ENCODE measurements at regions not wholly inside any gene's neighbourhood (a gene's known extent, or its start where the extent isn't known, plus 50 kb on each side); places are given as distances from the start of the nearest gene placed in this dataset.

DNA sequence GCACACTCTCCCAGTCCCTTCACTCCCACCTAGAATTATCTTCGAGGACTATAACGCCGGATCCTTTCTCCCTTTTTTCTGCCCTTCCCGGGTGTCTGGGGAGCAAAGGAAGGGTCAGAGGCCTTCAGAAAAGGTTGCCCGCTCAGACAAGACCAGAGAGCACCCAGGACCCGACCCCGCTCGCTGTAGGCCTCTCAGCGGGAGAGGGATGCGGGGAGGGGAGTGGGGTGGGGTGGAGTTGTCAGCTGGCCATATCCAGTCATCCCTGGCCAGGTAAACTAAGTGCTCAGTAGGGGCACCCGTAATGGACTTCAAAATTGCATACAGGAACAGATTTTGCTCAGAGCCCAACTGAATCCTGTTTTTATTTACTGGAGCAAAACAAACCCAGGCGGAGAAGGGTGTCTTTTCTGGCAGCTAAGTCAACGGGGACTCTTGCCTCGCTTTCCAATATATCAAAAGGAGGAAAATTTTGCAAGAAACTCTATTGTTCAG lies 65.0 kb downstream of the NOL4 start:
- ATAC-seq = no peak
- no peak for DNase-seq (ENCODE audit: missing footprints)
- intact Hi-C loops (cut with DNase I) = no loop called here

DNA sequence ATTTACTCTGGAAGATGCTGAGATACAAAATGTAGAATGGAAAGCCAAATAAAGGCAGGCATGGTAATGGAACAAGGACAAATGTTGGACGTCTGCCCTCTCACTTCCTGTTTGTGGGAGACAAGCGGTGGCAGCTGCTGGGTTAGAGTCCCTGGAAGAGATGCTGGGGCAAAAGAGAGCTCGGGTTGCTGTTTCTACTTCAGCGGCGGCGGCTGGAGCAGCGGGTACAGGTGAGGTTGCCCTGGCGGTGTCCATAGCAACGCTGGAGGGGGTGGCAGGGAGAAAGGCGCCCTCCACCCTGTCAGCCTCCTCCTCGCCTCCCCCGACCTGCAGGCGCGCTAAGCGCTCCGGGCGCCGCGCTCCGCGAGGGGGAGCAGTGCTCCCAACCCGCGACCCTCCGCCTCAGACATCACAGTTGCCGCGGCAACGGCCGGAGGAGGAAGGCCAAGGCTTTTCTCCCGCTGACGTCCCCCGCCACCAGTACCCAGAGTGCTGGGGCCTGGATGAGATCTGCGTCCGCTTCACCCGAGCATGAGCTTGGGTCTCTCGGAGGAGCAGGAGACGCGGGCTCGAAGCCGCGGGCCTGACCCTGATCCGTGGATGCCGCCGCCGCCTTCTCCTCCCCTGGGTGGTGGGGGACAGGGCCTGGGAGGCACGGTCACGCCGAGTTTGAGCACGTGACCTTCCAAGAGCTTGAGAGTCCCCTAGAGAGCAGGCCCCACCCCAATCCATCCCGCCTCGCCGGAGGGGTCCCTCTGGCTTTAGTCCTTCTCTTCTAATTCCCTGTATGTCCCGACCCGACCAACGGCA lies 65.6 kb downstream of the NOL4 start:
- peak; percentile 20 for ATAC-seq
- DNase-seq (ENCODE audit: missing footprints) = peak; percentile 62
- intact Hi-C loops (cut with DNase I) = no loop called here

GRCh38 chr18:34153711-34154110 lies 71.0 kb downstream of the NOL4 start:
- intact Hi-C loops (cut with DNase I) = no loop called here
- no peak for ATAC-seq
- DNase-seq (ENCODE audit: missing footprints) = no peak

DNA sequence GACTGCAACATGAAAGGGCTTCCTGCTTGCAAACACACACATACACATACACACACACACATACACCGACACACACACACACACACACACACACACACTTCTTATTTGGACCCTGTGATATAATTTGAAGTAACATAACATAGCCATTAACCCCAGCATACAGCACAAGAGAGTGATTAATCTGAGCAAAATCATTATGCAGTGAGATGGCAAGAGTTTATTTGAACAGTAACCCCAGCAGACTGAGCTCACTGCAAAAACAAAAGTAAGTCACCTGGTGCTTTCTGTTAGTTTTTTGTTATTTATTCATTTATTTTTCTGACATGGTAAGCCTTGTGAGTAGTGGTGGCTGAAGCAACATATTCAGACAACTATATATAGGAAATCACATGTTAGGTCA lies 93.7 kb downstream of the NOL4 start:
- DNase-seq (ENCODE audit: missing footprints) (no peak), ATAC-seq (no peak)
- intact Hi-C loops (cut with DNase I) = no loop called here

DNA sequence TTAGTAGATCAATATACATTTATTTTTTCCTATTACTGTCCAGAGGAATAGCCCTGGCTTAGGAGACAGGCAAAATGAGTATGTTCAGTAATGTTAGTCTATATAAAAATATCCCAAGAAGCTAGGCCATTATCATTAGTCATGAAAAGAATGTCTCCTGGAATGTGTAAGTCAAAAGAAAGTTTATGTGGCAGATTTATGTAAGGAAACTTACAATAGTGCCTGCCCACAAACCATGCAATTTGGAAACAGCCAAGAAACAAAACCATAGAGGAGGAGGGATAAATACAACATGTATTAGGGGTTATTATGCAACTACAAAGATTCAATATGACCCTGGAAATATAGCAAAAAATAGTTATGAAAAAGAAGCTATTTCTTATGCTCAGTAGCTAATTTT lies 96.3 kb downstream of the NOL4 start:
- intact Hi-C loops (cut with DNase I) = loop anchor here (10.0 kb wide), 1 partner anchor 656 kb away; no protein-coding TSS in a partner anchor
- ATAC-seq = no peak

DNA sequence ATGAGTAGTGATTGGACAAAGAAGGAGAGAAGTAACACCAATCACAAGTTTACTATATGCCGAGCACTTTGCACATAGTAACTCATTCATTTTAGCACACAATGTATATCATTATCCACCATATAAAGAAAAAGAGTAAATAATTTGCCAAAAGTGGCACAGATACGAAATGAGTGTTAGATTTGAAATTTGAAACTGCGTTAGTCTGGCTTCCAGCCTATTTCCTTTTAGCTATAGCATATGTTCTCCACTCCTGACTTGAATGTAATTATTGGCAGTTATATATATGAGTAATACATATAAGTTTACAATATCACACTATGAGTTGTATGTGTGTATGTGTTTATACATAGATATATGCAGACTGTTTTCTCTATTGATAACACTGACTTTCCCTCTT lies 98.6 kb downstream of the NOL4 start:
- intact Hi-C loops (cut with DNase I) = loop anchor here (10.0 kb wide), 1 partner anchor 659 kb away; no protein-coding TSS in a partner anchor

More for the DNA sequence above, 96.3 kb downstream of the NOL4 start:
- DNase-seq (ENCODE audit: missing footprints) = no peak

GRCh38 chr18:34122724-34123334 lies 101.9 kb downstream of the NOL4 start:
- intact Hi-C loops (cut with DNase I) = loop anchor here (5.0 to 10.0 kb wide), 2 partner anchors 199 to 662 kb away; no protein-coding TSS in a partner anchor
- no peak for DNase-seq (ENCODE audit: missing footprints)
- ATAC-seq = no peak

More for the DNA sequence above, 98.6 kb downstream of the NOL4 start:
- ATAC-seq (no peak), DNase-seq (ENCODE audit: missing footprints) (no peak)

- intact Hi-C loops (cut with DNase I) = loop anchor here (5.0 to 10.0 kb wide), 2 partner anchors 201 to 664 kb away; no protein-coding TSS in a partner anchor
- no peak for ATAC-seq
- no peak for DNase-seq (ENCODE audit: missing footprints)
Measured at GRCh38 chr18:34121200-34121721, 103.5 kb downstream of the NOL4 start.

DNA sequence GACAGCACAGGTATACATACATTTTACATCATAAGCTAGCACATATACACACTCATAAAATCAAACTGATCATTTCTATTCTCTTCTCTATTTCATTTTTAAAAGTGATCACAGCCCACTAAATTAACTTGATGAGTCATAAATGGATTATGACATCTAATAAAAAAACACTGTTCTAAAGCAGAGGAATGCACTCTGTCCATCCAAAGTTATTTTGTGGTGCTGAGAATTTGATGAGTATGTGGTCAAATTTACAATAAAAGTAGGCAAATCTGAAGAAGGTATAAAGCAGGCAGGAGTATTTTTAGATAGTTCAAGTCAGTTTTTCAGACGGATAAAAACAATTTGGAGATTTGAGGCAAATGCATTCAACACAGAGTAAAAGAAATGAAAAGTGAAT lies 104.4 kb downstream of the NOL4 start:
- no peak for DNase-seq (ENCODE audit: missing footprints)
- no peak for ATAC-seq
- intact Hi-C loops (cut with DNase I) = loop anchor here (5.0 to 10.0 kb wide), 2 partner anchors 202 to 665 kb away; no protein-coding TSS in a partner anchor

DNA sequence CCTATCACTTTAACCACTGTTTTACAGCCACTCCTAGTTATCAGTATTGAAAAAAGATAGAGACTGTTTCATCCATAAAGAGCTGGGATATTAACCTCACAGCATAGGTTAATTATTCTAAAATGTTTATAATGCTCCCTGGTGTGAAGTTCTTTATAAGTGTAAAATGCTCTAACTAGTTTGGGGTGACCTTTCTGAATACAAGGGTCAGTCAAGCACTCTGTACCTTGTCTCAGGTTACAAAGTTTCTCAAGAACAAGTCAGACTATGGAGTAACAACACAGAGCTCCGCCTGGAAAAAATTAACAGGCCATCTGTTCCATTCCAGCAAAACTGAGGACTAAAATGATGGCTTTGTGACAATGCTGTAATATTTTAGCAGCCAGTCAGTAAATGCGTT lies 107.4 kb downstream of the NOL4 start:
- DNase-seq (ENCODE audit: missing footprints) (no peak), ATAC-seq (no peak)
- intact Hi-C loops (cut with DNase I) = no loop called here

- ATAC-seq (no peak), DNase-seq (ENCODE audit: missing footprints) (no peak)
- intact Hi-C loops (cut with DNase I) = no loop called here
Measured at GRCh38 chr18:34115409-34116081, 109.2 kb downstream of the NOL4 start.

DNA sequence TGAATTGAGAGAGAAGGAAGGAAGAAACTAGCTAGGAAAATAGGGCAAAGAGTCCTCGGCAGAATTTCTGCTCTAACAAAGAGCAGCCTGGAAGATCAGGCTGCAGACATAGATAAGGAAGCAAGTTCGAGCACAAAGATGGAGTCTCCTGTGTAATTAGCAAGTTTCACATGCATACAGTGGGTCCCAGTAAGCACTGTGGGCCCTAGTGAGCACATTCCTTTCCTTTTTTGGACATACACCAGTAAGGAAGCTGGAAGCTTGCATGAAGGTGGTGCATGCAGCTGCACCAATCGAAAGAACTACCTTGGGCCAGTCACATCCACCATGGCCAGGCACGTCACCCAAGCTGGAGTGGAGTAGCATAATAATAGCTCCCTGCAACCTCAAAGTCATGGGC lies 109.7 kb downstream of the NOL4 start:
- intact Hi-C loops (cut with DNase I) = no loop called here
- DNase-seq (ENCODE audit: missing footprints) = peak; percentile 27
- ATAC-seq = no peak

DNA sequence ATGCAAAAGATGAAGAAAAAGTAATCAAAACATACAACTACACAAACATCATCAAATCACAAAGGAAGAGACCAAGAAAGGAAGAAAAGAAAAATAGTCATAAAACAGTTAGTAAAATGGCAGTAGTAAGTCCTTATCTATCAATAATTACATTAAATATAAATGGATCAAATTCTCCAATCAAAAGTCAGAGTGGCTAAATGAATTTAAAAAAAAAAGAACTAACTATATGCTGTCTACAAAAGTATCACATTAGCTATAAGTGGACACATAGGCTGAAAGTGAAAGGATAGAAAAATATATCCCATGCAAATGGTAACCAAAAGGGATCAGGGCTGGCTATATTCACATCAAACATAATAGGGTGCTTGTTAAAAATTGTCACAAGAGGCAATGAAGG lies 116.5 kb downstream of the NOL4 start:
- DNase-seq (ENCODE audit: missing footprints) (no peak), ATAC-seq (no peak)
- intact Hi-C loops (cut with DNase I) = no loop called here

DNA sequence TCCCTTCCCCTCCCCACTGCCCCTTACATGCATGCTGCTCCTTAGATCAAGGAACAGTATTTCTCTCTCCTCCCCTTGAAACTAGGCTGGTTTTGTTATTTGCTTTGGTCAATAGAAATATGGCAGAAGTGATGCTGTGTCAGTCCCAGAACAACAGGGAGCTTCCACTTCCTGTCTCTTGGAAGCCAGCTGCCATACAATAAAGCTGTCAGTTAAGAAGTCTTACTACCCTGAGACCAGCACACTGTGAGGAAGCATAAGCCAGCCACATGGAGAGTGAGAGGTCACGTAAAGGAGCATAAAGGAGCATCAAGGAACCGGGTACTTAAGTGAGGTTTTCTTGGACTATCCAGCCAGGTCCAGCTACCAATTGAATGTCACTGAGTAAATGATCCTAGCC lies 126.6 kb downstream of the NOL4 start:
- ATAC-seq (no peak), DNase-seq (ENCODE audit: missing footprints) (no peak)
- intact Hi-C loops (cut with DNase I) = no loop called here

DNA sequence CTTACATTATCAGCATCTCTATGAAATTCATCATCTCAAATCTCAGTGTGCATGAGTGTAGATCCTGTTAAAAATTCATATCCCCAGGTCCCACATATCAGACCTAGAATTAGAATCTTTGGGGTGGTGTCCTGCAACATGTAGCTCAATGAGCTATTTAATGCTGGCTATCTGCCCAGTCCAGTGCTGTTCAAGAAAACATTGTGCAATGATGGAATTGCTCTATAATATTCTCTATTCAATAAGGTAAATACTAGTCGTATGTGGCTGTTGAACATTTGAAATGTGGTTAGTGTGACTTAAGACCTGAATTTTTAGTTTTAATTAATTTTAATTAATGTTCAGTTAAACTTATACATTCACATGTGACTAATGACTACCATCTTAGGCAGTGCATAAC lies 127.4 kb downstream of the NOL4 start:
- intact Hi-C loops (cut with DNase I) = no loop called here
- ATAC-seq = no peak
- DNase-seq (ENCODE audit: missing footprints) = no peak

GRCh38 chr18:34094148-34094547 lies 130.6 kb downstream of the NOL4 start:
- ATAC-seq (no peak), DNase-seq (ENCODE audit: missing footprints) (no peak)
- intact Hi-C loops (cut with DNase I) = no loop called here

- DNase-seq (ENCODE audit: missing footprints) (no peak), ATAC-seq (no peak)
- intact Hi-C loops (cut with DNase I) = no loop called here
Measured at GRCh38 chr18:34092796-34093195, 131.9 kb downstream of the NOL4 start.

- DNase-seq (ENCODE audit: missing footprints) = no peak
- ATAC-seq = no peak
- intact Hi-C loops (cut with DNase I) = no loop called here
Measured at GRCh38 chr18:34086370-34086769, 138.3 kb downstream of the NOL4 start.

GRCh38 chr18:34085140-34085739 lies 139.5 kb downstream of the NOL4 start:
- no peak for ATAC-seq
- no peak for DNase-seq (ENCODE audit: missing footprints)
- intact Hi-C loops (cut with DNase I) = no loop called here

Measured in Right ventricle myocardium inferior (tissue), 1 donor.